ENCODE measurements at regions not wholly inside any gene's neighbourhood (a gene's known extent, or its start where the extent isn't known, plus 50 kb on each side); places are given as distances from the start of the nearest gene placed in this dataset.

DNA sequence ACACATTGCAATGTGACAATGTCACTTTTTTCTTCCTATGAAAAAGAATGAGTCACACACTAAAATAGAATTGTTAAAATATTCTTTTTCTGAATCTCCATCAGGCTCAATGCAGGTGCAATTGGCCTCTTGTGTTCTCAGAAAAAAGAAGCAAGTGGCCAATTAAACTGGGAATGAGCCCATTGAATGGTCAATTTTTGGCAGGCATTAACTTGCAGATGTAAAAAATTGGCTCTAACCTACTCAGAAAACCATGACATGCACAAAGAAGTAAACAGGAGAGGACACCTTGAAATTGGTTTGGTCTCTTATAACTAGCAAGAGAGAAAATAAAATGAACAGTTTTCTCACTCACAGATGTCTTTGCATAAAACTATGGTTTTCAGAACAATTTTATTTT is 820.8 kb downstream of the TBL1XR1 start:
- TF ChIP-seq, protein P1, sequence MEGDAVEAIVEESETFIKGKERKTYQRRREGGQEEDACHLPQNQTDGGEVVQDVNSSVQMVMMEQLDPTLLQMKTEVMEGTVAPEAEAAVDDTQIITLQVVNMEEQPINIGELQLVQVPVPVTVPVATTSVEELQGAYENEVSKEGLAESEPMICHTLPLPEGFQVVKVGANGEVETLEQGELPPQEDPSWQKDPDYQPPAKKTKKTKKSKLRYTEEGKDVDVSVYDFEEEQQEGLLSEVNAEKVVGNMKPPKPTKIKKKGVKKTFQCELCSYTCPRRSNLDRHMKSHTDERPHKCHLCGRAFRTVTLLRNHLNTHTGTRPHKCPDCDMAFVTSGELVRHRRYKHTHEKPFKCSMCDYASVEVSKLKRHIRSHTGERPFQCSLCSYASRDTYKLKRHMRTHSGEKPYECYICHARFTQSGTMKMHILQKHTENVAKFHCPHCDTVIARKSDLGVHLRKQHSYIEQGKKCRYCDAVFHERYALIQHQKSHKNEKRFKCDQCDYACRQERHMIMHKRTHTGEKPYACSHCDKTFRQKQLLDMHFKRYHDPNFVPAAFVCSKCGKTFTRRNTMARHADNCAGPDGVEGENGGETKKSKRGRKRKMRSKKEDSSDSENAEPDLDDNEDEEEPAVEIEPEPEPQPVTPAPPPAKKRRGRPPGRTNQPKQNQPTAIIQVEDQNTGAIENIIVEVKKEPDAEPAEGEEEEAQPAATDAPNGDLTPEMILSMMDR (IDR thresholded peaks at IDR 0.05), result no peak
- TF ChIP-seq POLR2A (IDR thresholded peaks at IDR 0.05), result no peak

Measured in Peyer's patch (tissue), 4 donors.